Adipocyte (in vitro differentiated cells): ENCODE measurements at regions not wholly inside any gene's neighbourhood (a gene's known extent, or its start where the extent isn't known, plus 50 kb on each side); places are given as distances from the start of the nearest gene placed in this dataset.
"Not testable (repeated sequence)": the region's sequence is repeated elsewhere in the genome, so short reads cannot be mapped to it uniquely, and the experiment has no call there.

Experiments
- DNase-seq: peaks from one replicate; pipeline ENCODE4 v3.0.0-alpha.2; 2015; ENCODE audit warnings: low read depth
- H3K27me3 ChIP-seq: replicated peaks from 2 replicates; pipeline ENCODE4 v1.7.0; 2013; ENCODE audit warnings: mild to moderate bottlenecking, low read length, moderate library complexity; ENCODE audit not compliant: control insufficient read depth, insufficient read depth
- H3K36me3 ChIP-seq: 2 replicates; pipeline ENCODE4 v1.7.0; 2013; ENCODE audit warnings: low read length, mild to moderate bottlenecking, moderate library complexity; ENCODE audit not compliant: control insufficient read depth, insufficient read depth, severe bottlenecking
- H3K4me1 ChIP-seq: 2 replicates; pipeline ENCODE4 v1.7.0; 2013; ENCODE audit warnings: mild to moderate bottlenecking, low read length, moderate library complexity; ENCODE audit not compliant: control insufficient read depth, insufficient read depth
- H3K4me3 ChIP-seq: 2 replicates; pipeline ENCODE4 v1.7.0; 2013; ENCODE audit warnings: mild to moderate bottlenecking, low read length, moderate library complexity
- H3K9ac ChIP-seq: 2 replicates; pipeline ENCODE4 v1.7.0; 2013; ENCODE audit warnings: mild to moderate bottlenecking, low read length, moderate library complexity
- H3K9me3 ChIP-seq: 2 replicates; pipeline ENCODE4 v1.7.0; 2013; ENCODE audit warnings: mild to moderate bottlenecking, low read length, moderate library complexity; ENCODE audit not compliant: control insufficient read depth

DNA sequence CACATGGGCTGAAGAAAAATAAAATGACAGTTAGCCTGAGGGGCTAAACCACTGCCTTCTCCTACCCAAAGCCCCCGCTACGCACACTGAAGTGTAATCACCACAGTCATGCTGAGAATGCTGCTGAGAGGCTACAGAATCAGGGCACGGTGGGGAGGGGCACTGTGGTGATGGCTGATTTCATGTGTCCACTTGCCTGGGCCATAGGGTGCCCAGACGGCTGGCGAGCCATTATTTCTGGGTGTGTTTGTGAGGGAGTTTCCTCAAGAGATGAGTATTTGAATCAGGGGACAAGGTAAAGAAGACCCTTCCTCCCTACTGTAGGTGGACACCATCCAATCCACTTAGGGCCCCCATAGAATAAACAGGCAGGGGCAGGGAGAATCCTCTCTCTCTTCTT, 1313.2 kb downstream of the TBC1D22A start:
- Histone ChIP-seq H3K27me3 (peaks cover 10% of the 10 kb centered on the region), H3K9me3 (no peaks in the 10 kb centered on the region), H3K4me3 (no peak overlapping the region), H3K36me3 (no peaks in the 10 kb centered on the region), H3K9ac (no peak overlapping the region), H3K4me1 (no peaks in the 10 kb centered on the region)
- DNase-seq, result no peak

DNA sequence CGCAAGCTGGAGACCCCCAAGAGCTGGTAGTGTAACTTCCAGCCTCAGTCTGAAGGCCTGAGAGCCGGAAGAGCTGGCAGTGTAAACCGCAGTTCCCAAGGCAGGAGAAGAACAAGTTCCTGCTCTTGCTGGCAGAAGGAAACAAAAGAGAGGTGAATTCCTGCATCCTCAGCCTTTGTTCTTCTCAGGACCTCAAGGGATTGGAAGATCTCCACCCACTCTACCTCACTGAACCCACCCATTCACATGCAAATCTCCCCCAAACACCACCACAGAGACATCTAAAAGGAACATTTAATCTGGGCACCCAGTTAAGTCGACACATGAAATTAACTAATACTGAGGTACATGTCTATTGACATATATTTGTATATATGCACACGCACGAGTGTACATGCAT, 1310.3 kb downstream of the TBC1D22A start:
- no peak for DNase-seq
- H3K9me3 ChIP-seq, result peaks cover 13% of the 10 kb centered on the region
- H3K9ac ChIP-seq, result no peak overlapping the region
- H3K27me3 ChIP-seq, result peaks cover 10% of the 10 kb centered on the region
- H3K36me3 ChIP-seq, result no peaks in the 10 kb centered on the region
- no peaks in the 10 kb centered on the region for H3K4me1 ChIP-seq
- H3K4me3 ChIP-seq, result no peak overlapping the region

DNA sequence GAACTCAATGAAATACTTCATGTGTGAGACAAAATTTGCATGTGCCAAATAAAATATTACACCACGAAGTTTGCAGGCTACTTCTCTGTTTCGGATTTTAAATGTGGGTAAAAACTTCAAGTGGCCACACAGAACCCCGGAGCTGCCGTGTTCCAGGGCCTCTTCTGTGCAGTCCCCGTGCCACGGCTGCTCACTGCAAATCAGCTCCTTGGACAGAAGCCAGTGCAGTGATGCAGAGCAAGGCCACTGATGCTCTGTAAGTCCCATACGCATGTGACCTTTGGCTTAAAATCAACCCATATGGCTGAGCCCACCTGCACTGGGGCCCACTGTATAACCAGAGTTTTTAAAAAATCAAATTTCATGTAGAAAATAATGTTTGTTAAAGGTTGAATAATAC, 1309.4 kb downstream of the TBC1D22A start:
- Histone ChIP-seq H3K4me1 (no peaks in the 10 kb centered on the region), H3K9ac (no peak overlapping the region), H3K4me3 (no peak overlapping the region), H3K36me3 (no peaks in the 10 kb centered on the region), H3K27me3 (peaks cover 3% of the 10 kb centered on the region), H3K9me3 (peaks cover 13% of the 10 kb centered on the region)
- DNase-seq, result no peak

DNA sequence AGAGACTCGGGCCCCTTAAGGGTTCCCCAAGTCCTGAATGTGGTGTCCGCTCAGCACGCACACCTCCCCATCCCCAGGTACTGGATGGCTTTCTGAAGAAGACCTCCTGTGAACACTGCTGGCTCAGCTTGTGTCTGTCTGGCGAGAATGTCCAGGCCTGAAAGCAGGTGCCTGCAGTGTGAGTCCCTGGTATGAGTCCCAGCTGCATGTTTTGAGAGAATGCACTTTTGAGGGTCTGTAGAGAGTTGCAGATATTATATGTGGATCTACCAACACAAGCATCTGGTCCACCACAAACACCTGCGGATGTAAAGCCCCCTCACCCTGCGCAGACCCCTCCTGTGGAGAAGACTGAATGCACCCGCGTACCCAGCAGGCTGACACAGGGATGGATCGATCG, 1308.9 kb downstream of the TBC1D22A start:
- no peak for DNase-seq
- Histone ChIP-seq H3K36me3 (no peaks in the 10 kb centered on the region), H3K4me1 (no peaks in the 10 kb centered on the region), H3K27me3 (peaks cover 3% of the 10 kb centered on the region), H3K4me3 (no peak overlapping the region), H3K9me3 (peaks cover 13% of the 10 kb centered on the region), H3K9ac (no peak overlapping the region)

DNA sequence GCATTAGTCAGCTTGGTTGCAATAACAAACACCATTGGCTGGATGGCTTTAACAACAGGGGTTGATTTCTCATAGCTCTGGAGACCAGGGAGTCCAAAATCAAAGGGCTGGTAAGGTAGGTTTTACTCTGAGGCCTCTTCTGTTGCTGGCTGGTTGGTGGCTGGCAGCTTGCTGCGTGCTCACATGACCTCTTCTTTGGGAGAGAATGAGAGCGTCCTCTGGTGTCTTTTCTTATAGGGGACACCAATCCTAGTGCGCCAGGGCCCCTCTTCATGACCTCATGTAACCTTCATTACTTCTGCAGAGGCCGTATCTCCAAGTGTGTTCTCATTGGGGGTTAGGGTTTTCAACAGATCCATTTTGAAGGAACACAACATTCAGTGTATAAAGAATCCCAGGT, 1308.3 kb downstream of the TBC1D22A start:
- Histone ChIP-seq H3K36me3 (no peaks in the 10 kb centered on the region), H3K9ac (no peak overlapping the region), H3K27me3 (peaks cover 3% of the 10 kb centered on the region), H3K9me3 (peaks cover 13% of the 10 kb centered on the region), H3K4me1 (no peaks in the 10 kb centered on the region), H3K4me3 (no peak overlapping the region)
- DNase-seq, result no peak

DNA sequence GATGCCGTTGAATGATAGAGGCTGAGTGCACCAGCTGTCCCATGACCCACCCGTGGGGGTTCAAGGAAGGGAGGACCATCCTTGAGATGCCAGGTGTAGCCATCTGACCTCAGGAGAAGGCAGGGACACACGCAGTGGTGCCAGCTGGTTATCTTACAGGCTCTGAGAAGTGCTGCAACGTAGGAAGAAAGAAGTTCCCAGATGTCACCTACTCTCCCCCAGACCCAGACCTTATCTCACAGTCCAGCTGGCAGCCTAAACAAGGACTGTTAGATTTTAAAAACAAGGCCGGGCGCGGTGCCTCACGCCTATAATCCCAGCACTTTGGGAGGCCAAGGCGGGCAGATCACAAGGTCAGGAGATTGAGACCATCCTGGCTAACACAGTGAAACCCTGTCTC, 1307.6 kb downstream of the TBC1D22A start:
- no peaks in the 10 kb centered on the region for H3K36me3 ChIP-seq
- no peak for DNase-seq
- peaks cover 3% of the 10 kb centered on the region for H3K27me3 ChIP-seq
- H3K9me3 ChIP-seq, result peaks cover 13% of the 10 kb centered on the region
- H3K9ac ChIP-seq, result no peak overlapping the region
- no peaks in the 10 kb centered on the region for H3K4me1 ChIP-seq
- H3K4me3 ChIP-seq, result no peak overlapping the region

DNA sequence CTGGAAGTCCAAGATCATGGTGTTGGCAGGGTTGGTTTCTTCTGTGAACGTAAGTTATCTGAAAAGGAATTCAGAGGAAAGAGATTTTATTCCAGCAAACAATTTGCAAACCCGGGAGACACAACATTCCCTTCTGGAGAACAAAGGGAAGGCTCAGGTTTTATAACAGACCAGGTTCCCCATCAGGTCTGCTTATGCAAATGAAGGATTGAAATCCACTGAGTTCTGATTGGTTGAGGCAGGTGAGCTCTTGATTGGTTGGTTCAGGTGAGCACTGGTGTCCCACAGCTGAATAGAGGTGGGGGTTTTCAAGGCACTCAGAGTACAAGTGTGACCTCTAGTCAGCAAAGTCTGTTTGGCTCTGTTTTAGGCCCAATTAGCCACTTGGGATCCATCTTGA, 1306.8 kb downstream of the TBC1D22A start:
- peaks cover 1% of the 10 kb centered on the region for H3K27me3 ChIP-seq
- H3K4me1 ChIP-seq, result no peaks in the 10 kb centered on the region
- H3K4me3 ChIP-seq, result no peak overlapping the region
- H3K36me3 ChIP-seq, result no peaks in the 10 kb centered on the region
- DNase-seq, result no peak
- peaks cover 13% of the 10 kb centered on the region for H3K9me3 ChIP-seq
- no peak overlapping the region for H3K9ac ChIP-seq

DNA sequence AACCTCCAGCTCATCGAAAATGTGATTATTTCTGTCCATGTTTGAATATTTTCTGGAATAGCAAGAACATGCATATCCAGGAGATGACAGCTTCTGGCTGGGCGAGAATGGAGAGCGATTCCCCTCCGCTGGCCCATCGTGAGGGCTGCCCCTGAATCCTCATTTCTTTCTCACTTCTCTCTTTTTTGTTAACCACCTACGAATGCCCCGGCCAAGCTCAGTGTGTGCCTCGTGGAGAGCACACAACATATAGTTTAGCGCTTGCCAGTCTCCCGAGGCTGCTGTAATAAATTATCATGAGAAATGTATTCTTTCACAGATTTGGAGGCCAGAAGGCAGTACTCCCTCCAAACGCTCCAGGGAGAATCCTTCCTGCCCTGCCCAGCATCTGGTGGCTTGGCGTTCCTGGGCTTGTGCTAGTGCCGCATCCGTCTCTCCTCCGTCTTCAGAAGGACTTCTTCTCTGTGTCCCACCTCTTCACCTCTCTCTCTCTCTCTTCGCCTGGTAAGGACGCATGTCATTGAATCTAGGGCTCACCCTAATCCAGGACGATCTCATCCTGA, 1306.0 kb downstream of the TBC1D22A start:
- DNase-seq, result no peak
- Histone ChIP-seq H3K9ac (no peak overlapping the region), H3K36me3 (no peaks in the 10 kb centered on the region), H3K27me3 (no peaks in the 10 kb centered on the region), H3K4me1 (no peaks in the 10 kb centered on the region), H3K9me3 (peaks cover 13% of the 10 kb centered on the region), H3K4me3 (no peak overlapping the region)

DNA sequence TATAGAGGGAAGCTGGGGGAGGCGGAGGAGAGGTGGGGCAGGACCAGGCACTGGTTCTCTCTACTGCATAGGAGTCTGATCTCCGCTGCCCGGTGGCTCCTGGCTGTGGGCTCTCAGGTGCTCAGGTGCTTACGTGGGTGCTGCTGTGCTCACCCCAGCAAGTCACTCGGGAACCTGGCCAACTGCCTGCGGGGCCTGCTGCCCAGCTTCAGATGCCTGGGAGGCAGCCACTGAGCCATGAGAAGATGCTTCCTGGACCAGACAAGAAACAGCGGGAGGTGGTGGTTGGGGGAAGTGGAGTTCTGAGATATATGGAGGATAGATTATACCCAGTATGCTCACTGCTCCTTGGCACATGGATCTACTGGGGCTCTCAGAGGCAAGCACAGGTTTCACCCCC, 1303.4 kb downstream of the TBC1D22A start:
- no peaks in the 10 kb centered on the region for H3K4me1 ChIP-seq
- H3K4me3 ChIP-seq, result no peak overlapping the region
- H3K9me3 ChIP-seq, result peaks cover 13% of the 10 kb centered on the region
- no peak overlapping the region for H3K9ac ChIP-seq
- H3K27me3 ChIP-seq, result no peaks in the 10 kb centered on the region
- DNase-seq, result no peak
- H3K36me3 ChIP-seq, result no peaks in the 10 kb centered on the region

DNA sequence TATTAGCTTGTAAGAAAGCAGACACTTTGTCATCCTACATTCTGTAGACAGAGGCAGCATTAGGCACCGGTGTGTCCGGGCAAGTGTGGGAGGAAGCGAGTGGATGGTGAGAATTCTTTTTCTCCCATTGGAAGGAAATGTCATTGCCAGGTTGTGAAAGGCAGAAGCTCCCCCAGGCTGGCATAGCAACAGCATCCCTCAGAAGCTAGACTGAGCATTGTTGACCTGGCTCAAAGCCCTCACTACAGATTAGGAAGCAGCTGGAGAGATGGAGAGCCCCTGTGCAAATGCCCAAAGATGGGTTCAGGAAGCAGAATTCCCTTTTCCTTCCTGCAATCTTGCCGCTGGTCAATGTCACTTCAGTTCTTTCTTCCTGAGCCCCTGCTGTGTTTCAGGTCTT, 1299.3 kb downstream of the TBC1D22A start:
- H3K36me3 ChIP-seq, result no peaks in the 10 kb centered on the region
- no peaks in the 10 kb centered on the region for H3K4me1 ChIP-seq
- no peak for DNase-seq
- H3K9ac ChIP-seq, result no peak overlapping the region
- H3K4me3 ChIP-seq, result no peak overlapping the region
- H3K27me3 ChIP-seq, result no peaks in the 10 kb centered on the region
- peaks cover 3% of the 10 kb centered on the region for H3K9me3 ChIP-seq

DNA sequence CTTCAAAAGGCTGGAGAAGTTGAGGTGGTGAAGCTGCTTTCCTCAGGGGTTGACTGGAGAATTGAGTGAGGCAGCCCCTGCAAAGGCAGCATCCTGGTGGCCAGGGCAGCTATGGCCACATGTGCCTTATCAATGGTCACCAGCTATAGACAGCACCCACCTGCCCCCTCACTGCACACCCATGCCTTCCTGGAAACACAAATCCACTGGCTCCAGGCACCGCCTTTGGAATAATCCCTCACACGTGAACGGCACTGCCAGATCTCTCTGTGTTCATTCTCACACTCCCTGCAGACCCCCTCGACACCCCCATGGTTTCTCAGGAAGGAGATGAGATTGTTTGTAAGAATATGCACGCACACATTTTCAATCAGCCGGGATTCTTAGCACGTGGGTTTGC, 1297.8 kb downstream of the TBC1D22A start:
- Histone ChIP-seq H3K9me3 (peaks cover 3% of the 10 kb centered on the region), H3K36me3 (no peaks in the 10 kb centered on the region), H3K27me3 (no peaks in the 10 kb centered on the region), H3K4me1 (no peaks in the 10 kb centered on the region), H3K4me3 (no peak overlapping the region), H3K9ac (no peak overlapping the region)
- no peak for DNase-seq

DNA sequence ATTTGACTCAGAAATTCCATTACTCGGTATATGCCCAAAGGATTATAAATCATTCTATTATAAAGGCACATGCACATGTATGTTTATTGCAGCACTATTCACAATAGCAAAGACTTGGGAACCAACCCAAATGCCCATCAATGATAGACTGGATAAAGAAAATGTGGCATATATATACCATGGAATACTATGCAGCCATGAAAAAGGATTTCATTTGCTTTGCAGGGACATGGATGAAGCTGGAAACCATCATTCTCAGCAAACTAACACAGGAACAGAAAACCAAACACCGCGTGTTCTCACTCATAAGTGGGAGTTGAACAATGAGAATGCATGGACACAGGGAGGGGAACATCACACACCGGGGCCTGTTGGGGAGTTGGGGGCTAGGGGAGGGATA, 1297.1 kb downstream of the TBC1D22A start:
- H3K36me3 ChIP-seq, H3K9me3 ChIP-seq, H3K4me1 ChIP-seq, DNase-seq, H3K27me3 ChIP-seq, H3K4me3 ChIP-seq, H3K9ac ChIP-seq: not testable (repeated sequence)
